ENCODE measurements at regions not wholly inside any gene's neighbourhood (a gene's known extent, or its start where the extent isn't known, plus 50 kb on each side); places are given as distances from the start of the nearest gene placed in this dataset.

DNA sequence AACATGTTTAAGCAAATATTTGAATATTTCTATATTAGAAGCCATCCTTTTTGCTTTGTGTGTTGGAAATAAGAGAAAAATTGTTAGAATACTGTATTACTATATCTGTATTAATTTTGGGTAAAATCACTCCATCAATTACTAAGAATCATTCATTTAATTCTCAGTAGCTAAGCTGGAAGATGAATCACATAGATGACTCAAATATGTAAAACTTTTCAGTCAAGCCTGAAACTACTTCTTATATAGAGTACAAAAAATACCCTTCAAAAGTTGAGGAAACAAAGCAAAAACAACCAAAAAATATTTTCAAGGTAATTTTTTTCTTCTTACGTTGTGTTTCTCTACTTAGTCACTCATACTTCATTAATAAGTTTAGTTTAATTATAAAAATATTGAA is 205.7 kb upstream of the ROBO1 start:
- DNase-seq (ENCODE audit: low read depth, low spot score) (no peak), ATAC-seq (no peak)
- TF ChIP-seq POLR2AphosphoS5 (IDR thresholded peaks at IDR 0.05; ENCODE audit: low read depth, low read length) = no peak
- TF ChIP-seq TCF7L2 (IDR thresholded peaks at IDR 0.05; ENCODE audit: low read depth, low read length) = no peak
- no peak for TF ChIP-seq CTCF (IDR thresholded peaks at IDR 0.05)
- TF ChIP-seq SIN3A (IDR thresholded peaks at IDR 0.05; ENCODE audit: borderline replicate concordance, insufficient read depth, low read depth, low read length) = no peak
- TF ChIP-seq, protein P1, sequence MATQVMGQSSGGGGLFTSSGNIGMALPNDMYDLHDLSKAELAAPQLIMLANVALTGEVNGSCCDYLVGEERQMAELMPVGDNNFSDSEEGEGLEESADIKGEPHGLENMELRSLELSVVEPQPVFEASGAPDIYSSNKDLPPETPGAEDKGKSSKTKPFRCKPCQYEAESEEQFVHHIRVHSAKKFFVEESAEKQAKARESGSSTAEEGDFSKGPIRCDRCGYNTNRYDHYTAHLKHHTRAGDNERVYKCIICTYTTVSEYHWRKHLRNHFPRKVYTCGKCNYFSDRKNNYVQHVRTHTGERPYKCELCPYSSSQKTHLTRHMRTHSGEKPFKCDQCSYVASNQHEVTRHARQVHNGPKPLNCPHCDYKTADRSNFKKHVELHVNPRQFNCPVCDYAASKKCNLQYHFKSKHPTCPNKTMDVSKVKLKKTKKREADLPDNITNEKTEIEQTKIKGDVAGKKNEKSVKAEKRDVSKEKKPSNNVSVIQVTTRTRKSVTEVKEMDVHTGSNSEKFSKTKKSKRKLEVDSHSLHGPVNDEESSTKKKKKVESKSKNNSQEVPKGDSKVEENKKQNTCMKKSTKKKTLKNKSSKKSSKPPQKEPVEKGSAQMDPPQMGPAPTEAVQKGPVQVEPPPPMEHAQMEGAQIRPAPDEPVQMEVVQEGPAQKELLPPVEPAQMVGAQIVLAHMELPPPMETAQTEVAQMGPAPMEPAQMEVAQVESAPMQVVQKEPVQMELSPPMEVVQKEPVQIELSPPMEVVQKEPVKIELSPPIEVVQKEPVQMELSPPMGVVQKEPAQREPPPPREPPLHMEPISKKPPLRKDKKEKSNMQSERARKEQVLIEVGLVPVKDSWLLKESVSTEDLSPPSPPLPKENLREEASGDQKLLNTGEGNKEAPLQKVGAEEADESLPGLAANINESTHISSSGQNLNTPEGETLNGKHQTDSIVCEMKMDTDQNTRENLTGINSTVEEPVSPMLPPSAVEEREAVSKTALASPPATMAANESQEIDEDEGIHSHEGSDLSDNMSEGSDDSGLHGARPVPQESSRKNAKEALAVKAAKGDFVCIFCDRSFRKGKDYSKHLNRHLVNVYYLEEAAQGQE (IDR thresholded peaks at IDR 0.05; ENCODE audit: insufficient read depth in 1 of 2, low read depth in 2 of 2, low read length in 1 of 2) = no peak
- ChIA-PET CTCF (no interaction called here), POLR2A (no interaction called here)
- Histone ChIP-seq H3K36me3 (ENCODE audit: control insufficient read depth, insufficient read depth, low read length) (no peaks in the 10 kb centered on the region), H3K27ac (ENCODE audit: low read length) (no peak overlapping the region), H3K9me3 (ENCODE audit: control insufficient read depth, insufficient read depth, low read depth, low read length) (no peaks in the 10 kb centered on the region), H3K27me3 (ENCODE audit: control insufficient read depth, insufficient read depth, low read length) (no peaks in the 10 kb centered on the region), H3K4me3 (ENCODE audit: low read depth in 2 of 2, low read length in 2 of 2) (no peak overlapping the region), H3K4me1 (ENCODE audit: control insufficient read depth, insufficient read depth, low read length) (no peaks in the 10 kb centered on the region)
- in situ Hi-C loops (cut with HindIII; ENCODE audit: low pct_unique_long_range_greater_than_20kb, low sequenced_read_pairs) (no loop called here), intact Hi-C loops (cut with micrococcal nuclease; ENCODE audit: unreplicated experiment) (no loop called here)
- no TSS peak for BruUV-seq (replicated peaks)

- no TSS peak for BruUV-seq (replicated peaks)
- POLR2A ChIA-PET = no interaction called here
Measured at GRCh38 chr3:79968418-79968817, 200.6 kb upstream of the ROBO1 start.

More at GRCh38 chr3:79968418-79968817, 200.6 kb upstream of the ROBO1 start:
- intact Hi-C loops (cut with micrococcal nuclease; ENCODE audit: unreplicated experiment) = no loop called here
- in situ Hi-C loops (cut with HindIII; ENCODE audit: low pct_unique_long_range_greater_than_20kb, low sequenced_read_pairs) = no loop called here
- H3K4me1 ChIP-seq (ENCODE audit: control insufficient read depth, insufficient read depth, low read length) = no peaks in the 10 kb centered on the region
- H3K9me3 ChIP-seq (ENCODE audit: control insufficient read depth, insufficient read depth, low read depth, low read length) = 0 out of 2 replicates have a peak, but pooled peaks cover 2% of the 10 kb centered on the region
- TF ChIP-seq POLR2AphosphoS5 (IDR thresholded peaks at IDR 0.05; ENCODE audit: low read depth, low read length) (no peak), CTCF (IDR thresholded peaks at IDR 0.05) (no peak), TCF7L2 (IDR thresholded peaks at IDR 0.05; ENCODE audit: low read depth, low read length) (no peak), SIN3A (IDR thresholded peaks at IDR 0.05; ENCODE audit: borderline replicate concordance, insufficient read depth, low read depth, low read length) (no peak)
- TF ChIP-seq, protein P1 (IDR thresholded peaks at IDR 0.05; ENCODE audit: insufficient read depth in 1 of 2, low read depth in 2 of 2, low read length in 1 of 2) = no peak
- ATAC-seq (no peak), DNase-seq (ENCODE audit: low read depth, low spot score) (no peak)
- H3K27ac ChIP-seq (ENCODE audit: low read length) = no peak overlapping the region
- CTCF ChIA-PET = no interaction called here
- H3K4me3 ChIP-seq (ENCODE audit: low read depth in 2 of 2, low read length in 2 of 2) = no peak overlapping the region
- H3K36me3 ChIP-seq (ENCODE audit: control insufficient read depth, insufficient read depth, low read length) = no peaks in the 10 kb centered on the region
- no peaks in the 10 kb centered on the region for H3K27me3 ChIP-seq (ENCODE audit: control insufficient read depth, insufficient read depth, low read length)

Data from Panc1 (cell line).